HCT116 (cell line): ENCODE measurements at regions not wholly inside any gene's neighbourhood (a gene's known extent, or its start where the extent isn't known, plus 50 kb on each side); places are given as distances from the start of the nearest gene placed in this dataset.

ENCODE experiments used
- ATAC-seq: fragments of 200-7000 bp; cut with Tn5 transposase; 2 replicates; pipeline ENCODE4 v1.9.1; 2020; ENCODE audit warnings: mild to moderate bottlenecking, moderate library complexity
- BruUV-seq: library from RNA; stranded (reverse); fragments of 400-500 nt; replicated peaks from 2 replicates; lab custom pipeline; 2021; lab: Mats Ljungman, UMichigan
- CTCF ChIA-PET: fragments of 300-600 bp; sonication (Branson Sonifier 250); formaldehyde crosslinking; loops from one replicate; lab custom pipeline; 2021; ENCODE audit warnings: antibody characterized with exemption; lab: Charles Lee
- POLR2A ChIA-PET: fragments of 300-600, 350-600 bp; sonication (Branson Sonifier 250); formaldehyde crosslinking; loops from one replicate; lab custom pipeline; 2021; ENCODE audit warnings: antibody characterized with exemption; lab: Charles Lee
- RAD21 ChIA-PET, 2 experiments: fragments of 300-600 bp; sonication (Branson Sonifier 250); formaldehyde crosslinking; loops; one replicate each; lab custom pipeline; 2023; ENCODE audit warnings: low total read pairs in 2 of 2; ENCODE audit not compliant: uncharacterized antibody in 2 of 2, unreplicated experiment in 2 of 2, low non-redundant PET in 1 of 2; lab: Charles Lee
- DNase-seq: peaks from one replicate; pipeline ENCODE4 v3.0.0-alpha.2; 2010; ENCODE audit warnings: low read depth, low spot score
- H2AFZ ChIP-seq: fragments of 200-600 bp; shearing (Covaris generic), sonication (generic); 2 replicates; pipeline ENCODE4 v1.6.1; 2017; ENCODE audit warnings: low read depth, mixed run types, mixed read lengths, antibody characterized with exemption, low read length; ENCODE audit not compliant: poor library complexity, severe bottlenecking
- H3K27ac ChIP-seq: 2 replicates; pipeline ENCODE4 v1.5.1; 2012; ENCODE audit warnings: low read depth, low read length
- H3K27me3 ChIP-seq: fragments of 200-600 bp; sonication (generic); 2 replicates; pipeline ENCODE4 v1.6.1; 2016; ENCODE audit warnings: mixed run types, low read length, mixed read lengths; ENCODE audit not compliant: insufficient read depth
- H3K36me3 ChIP-seq, 2 experiments: fragments of 200-500 bp in 1 of 2; fragments of 200-600 bp in 1 of 2; sonication (Bioruptor generic) in 1 of 2; sonication (generic) in 1 of 2; 2 replicates each; pipeline versions ENCODE4 v1.5.1 to v1.6.1; 2014 to 2016; ENCODE audit warnings: low read length in 2 of 2, inconsistent platforms in 1 of 2, mixed read lengths in 1 of 2, mixed run types in 1 of 2; ENCODE audit not compliant: insufficient read depth in 2 of 2, control insufficient read depth in 1 of 2
- H3K4me1 ChIP-seq, 2 experiments: fragments of 200-600 bp in 1 of 2; sonication (generic) in 1 of 2; 2 replicates each; pipeline versions ENCODE4 v1.5.1 to v1.6.1; 2012 to 2017; ENCODE audit warnings: low read length in 2 of 2, inconsistent platforms in 1 of 2, mild to moderate bottlenecking in 1 of 2, mixed read lengths in 1 of 2, mixed run types in 1 of 2, moderate library complexity in 1 of 2; ENCODE audit not compliant: insufficient read depth in 2 of 2, control insufficient read depth in 1 of 2
- H3K4me2 ChIP-seq: fragments of 200-600 bp; sonication (generic); 2 replicates; pipeline ENCODE4 v1.6.1; 2017; ENCODE audit warnings: mixed run types, low read length, mixed read lengths
- H3K4me3 ChIP-seq, 2 experiments: fragments of 200-600 bp in 1 of 2; sonication (generic) in 1 of 2; replicated peaks in 1 of 2; 2 replicates each; pipeline ENCODE4 v1.5.1; 2011 to 2016; ENCODE audit warnings: low read length in 2 of 2, control low read depth in 1 of 2, low read depth in 1 of 2, mild to moderate bottlenecking in 1 of 2, mixed read lengths in 1 of 2, mixed run types in 1 of 2
- H3K79me2 ChIP-seq: fragments of 200-600 bp; sonication (generic); 2 replicates; pipeline ENCODE4 v1.6.1; 2017; ENCODE audit warnings: mild to moderate bottlenecking, mixed run types, low read length, moderate library complexity, mixed read lengths; ENCODE audit not compliant: insufficient read depth
- H3K9ac ChIP-seq: fragments of 200-600 bp; sonication (generic); 2 replicates; pipeline ENCODE4 v1.6.1; 2016; ENCODE audit warnings: low read length, mixed read lengths
- H3K9me2 ChIP-seq: fragments of 200-600 bp; sonication (generic), shearing (Covaris generic); 2 replicates; pipeline ENCODE4 v1.6.1; 2017; ENCODE audit warnings: mixed run types, mild to moderate bottlenecking, moderate library complexity; ENCODE audit not compliant: insufficient read depth
- H3K9me3 ChIP-seq, 2 experiments: fragments of 200-500 bp in 1 of 2; fragments of 200-600 bp in 1 of 2; sonication (Bioruptor generic) in 1 of 2; sonication (generic) in 1 of 2; 2 replicates each; pipeline ENCODE4 v1.6.1; 2014 to 2017; ENCODE audit warnings: low read length in 2 of 2, mixed read lengths in 2 of 2, inconsistent platforms in 1 of 2, low read depth in 1 of 2, mild to moderate bottlenecking in 1 of 2, mixed run types in 1 of 2, moderate library complexity in 1 of 2; ENCODE audit not compliant: control insufficient read depth in 1 of 2, insufficient read depth in 1 of 2
- H4K20me1 ChIP-seq: fragments of 200-600 bp; sonication (generic), shearing (Covaris generic); 2 replicates; pipeline ENCODE4 v1.6.1; 2017; ENCODE audit warnings: mixed run types, mild to moderate bottlenecking, moderate library complexity; ENCODE audit not compliant: insufficient read depth
- EGR1 ChIP-seq: IDR thresholded peaks from 2 replicates; pipeline ENCODE4 v1.6.1; 2012; ENCODE audit warnings: low read depth
- EZH2 ChIP-seq: fragments of 200-600 bp; sonication (generic); IDR thresholded peaks from 2 replicates; pipeline ENCODE4 v1.6.1; 2017; ENCODE audit warnings: antibody characterized with exemption, mixed run types
- FOSL1 ChIP-seq: IDR thresholded peaks from 2 replicates; pipeline ENCODE4 v1.6.1; 2012; ENCODE audit warnings: low read depth
- POLR2A ChIP-seq: IDR thresholded peaks from 2 replicates; pipeline ENCODE4 v1.7.0; 2011; ENCODE audit warnings: borderline replicate concordance; ENCODE audit not compliant: insufficient read depth, insufficient read length; ENCODE audit errors: extremely low read depth
- POLR2AphosphoS5 ChIP-seq: IDR thresholded peaks from 2 replicates; pipeline ENCODE4 v1.6.1; 2011; ENCODE audit warnings: mild to moderate bottlenecking, low read depth, low read length, moderate library complexity
- RAD21 ChIP-seq: IDR thresholded peaks from 2 replicates; pipeline ENCODE4 v1.6.1; 2012; ENCODE audit warnings: low read depth, mild to moderate bottlenecking
- SIN3A ChIP-seq: IDR thresholded peaks from 2 replicates; pipeline ENCODE4 v1.6.1; 2012; ENCODE audit warnings: low read depth
- SP1 ChIP-seq: IDR thresholded peaks from 2 replicates; pipeline ENCODE4 v1.6.1; 2012; ENCODE audit warnings: low read depth
- SRF ChIP-seq: IDR thresholded peaks from 2 replicates; pipeline ENCODE4 v1.6.1; 2012; ENCODE audit warnings: low read depth
- TCF7L2 ChIP-seq: IDR thresholded peaks from 2 replicates; pipeline ENCODE4 v1.7.0; 2011; ENCODE audit warnings: borderline replicate concordance, inconsistent platforms; ENCODE audit not compliant: insufficient read depth, insufficient read length; ENCODE audit errors: extremely low read depth
- YY1 ChIP-seq: IDR thresholded peaks from 2 replicates; pipeline ENCODE4 v1.6.1; 2011; ENCODE audit warnings: low read length, low read depth, moderate library complexity, mild to moderate bottlenecking; ENCODE audit not compliant: insufficient replicate concordance; ENCODE audit errors: extremely low read depth
- ZNF274 ChIP-seq: fragments of 200-500 bp; sonication (Bioruptor generic); IDR thresholded peaks from 2 replicates; pipeline ENCODE4 v1.6.1; 2014; ENCODE audit warnings: mild to moderate bottlenecking, low read depth, low read length, inconsistent platforms
- intact Hi-C: fragments of 100-400 bp; cut with micrococcal nuclease; formaldehyde crosslinking; loops from 2 replicates; pipeline ENCODE4 v1.10.0; 2022
- TF ChIP-seq, protein P1 (sequence below): IDR thresholded peaks from 2 replicates; pipeline ENCODE4 v1.6.1; 2012
- TF ChIP-seq, protein P2 (sequence below): IDR thresholded peaks from 2 replicates; pipeline ENCODE4 v1.6.1; 2012; ENCODE audit warnings: low read depth

DNA sequence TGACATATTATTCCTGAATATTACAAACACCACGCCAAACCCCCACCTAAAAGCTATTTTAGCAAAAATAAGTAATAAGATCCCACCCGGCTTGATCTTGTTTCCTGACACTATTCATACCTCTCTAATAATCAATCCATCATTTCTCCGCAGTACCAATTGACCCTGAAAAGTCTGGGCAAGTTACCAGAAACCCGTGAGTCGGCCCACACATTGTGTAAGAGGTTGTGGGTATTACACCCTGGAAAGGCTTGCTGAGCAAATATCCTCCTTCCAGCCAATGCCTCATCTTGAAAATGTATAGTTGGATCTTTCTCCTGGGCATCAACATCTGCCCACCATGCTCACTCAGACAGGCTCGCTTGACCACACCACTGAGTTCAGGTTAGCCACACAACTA is 451.0 kb downstream of the TTLL7 start:
- DNase-seq (no peak), ATAC-seq (no peak)
- Histone ChIP-seq H3K4me1 (no peaks in the 10 kb centered on the region), H4K20me1 (no peaks in the 10 kb centered on the region), H3K27ac (no peak overlapping the region), H3K27me3 (no peaks in the 10 kb centered on the region), H3K4me2 (no peak overlapping the region), H3K79me2 (no peaks in the 10 kb centered on the region), H3K4me3 (no peak overlapping the region), H3K9me2 (no peaks in the 10 kb centered on the region), H3K9me3 (no peaks in the 10 kb centered on the region), H3K36me3 (no peaks in the 10 kb centered on the region), H3K9ac (no peak overlapping the region), H2AFZ (no peak overlapping the region)
- RAD21 ChIA-PET = no interaction called here
- CTCF ChIA-PET = no interaction called here
- TF ChIP-seq FOSL1 (no peak), RAD21 (no peak), EGR1 (no peak), SIN3A (no peak)
- TF ChIP-seq, protein P1, sequence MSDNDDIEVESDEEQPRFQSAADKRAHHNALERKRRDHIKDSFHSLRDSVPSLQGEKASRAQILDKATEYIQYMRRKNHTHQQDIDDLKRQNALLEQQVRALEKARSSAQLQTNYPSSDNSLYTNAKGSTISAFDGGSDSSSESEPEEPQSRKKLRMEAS = no peak
- TF ChIP-seq, protein P2, sequence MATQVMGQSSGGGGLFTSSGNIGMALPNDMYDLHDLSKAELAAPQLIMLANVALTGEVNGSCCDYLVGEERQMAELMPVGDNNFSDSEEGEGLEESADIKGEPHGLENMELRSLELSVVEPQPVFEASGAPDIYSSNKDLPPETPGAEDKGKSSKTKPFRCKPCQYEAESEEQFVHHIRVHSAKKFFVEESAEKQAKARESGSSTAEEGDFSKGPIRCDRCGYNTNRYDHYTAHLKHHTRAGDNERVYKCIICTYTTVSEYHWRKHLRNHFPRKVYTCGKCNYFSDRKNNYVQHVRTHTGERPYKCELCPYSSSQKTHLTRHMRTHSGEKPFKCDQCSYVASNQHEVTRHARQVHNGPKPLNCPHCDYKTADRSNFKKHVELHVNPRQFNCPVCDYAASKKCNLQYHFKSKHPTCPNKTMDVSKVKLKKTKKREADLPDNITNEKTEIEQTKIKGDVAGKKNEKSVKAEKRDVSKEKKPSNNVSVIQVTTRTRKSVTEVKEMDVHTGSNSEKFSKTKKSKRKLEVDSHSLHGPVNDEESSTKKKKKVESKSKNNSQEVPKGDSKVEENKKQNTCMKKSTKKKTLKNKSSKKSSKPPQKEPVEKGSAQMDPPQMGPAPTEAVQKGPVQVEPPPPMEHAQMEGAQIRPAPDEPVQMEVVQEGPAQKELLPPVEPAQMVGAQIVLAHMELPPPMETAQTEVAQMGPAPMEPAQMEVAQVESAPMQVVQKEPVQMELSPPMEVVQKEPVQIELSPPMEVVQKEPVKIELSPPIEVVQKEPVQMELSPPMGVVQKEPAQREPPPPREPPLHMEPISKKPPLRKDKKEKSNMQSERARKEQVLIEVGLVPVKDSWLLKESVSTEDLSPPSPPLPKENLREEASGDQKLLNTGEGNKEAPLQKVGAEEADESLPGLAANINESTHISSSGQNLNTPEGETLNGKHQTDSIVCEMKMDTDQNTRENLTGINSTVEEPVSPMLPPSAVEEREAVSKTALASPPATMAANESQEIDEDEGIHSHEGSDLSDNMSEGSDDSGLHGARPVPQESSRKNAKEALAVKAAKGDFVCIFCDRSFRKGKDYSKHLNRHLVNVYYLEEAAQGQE = no peak
- intact Hi-C loops = no loop called here
- BruUV-seq = no TSS peak
- POLR2A ChIA-PET = no interaction called here

DNA sequence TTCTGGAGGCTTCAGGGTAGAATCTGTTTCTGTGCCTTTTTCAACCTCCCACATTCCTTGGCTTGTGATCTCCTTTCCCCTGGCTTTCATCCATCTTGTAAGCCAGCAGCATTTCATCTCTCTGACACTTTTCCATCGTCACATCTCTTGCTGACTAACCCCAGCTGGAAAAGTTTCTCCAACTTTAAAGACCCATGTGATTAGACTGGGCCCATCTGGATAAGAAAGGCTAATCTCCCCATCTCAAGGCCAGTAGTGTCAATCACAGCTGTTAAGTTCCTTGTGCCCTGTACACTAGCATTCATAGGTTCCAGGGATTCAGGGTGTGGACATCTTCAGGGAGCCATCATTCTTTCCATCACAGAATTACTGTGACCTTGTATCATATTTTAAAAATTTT is 452.1 kb downstream of the TTLL7 start:
- DNase-seq (no peak), ATAC-seq (no peak)
- ChIA-PET RAD21 (no interaction called here), CTCF (no interaction called here), POLR2A (no interaction called here)
- Histone ChIP-seq H4K20me1 (no peaks in the 10 kb centered on the region), H3K79me2 (no peaks in the 10 kb centered on the region), H2AFZ (no peak overlapping the region), H3K9me2 (no peaks in the 10 kb centered on the region), H3K9me3 (no peaks in the 10 kb centered on the region), H3K36me3 (no peaks in the 10 kb centered on the region), H3K9ac (no peak overlapping the region), H3K27ac (no peak overlapping the region), H3K4me3 (no peak overlapping the region), H3K4me2 (no peak overlapping the region), H3K4me1 (no peaks in the 10 kb centered on the region), H3K27me3 (no peaks in the 10 kb centered on the region)
- BruUV-seq = no TSS peak
- intact Hi-C loops = no loop called here
- no peak for TF ChIP-seq ZNF274
- TF ChIP-seq POLR2AphosphoS5 = no peak
- no peak for TF ChIP-seq SRF
- no peak for TF ChIP-seq FOSL1
- TF ChIP-seq, protein P2 = no peak
- TF ChIP-seq TCF7L2 = no peak
- no peak for TF ChIP-seq SIN3A
- TF ChIP-seq YY1 = no peak
- TF ChIP-seq EZH2 = no peak
- no peak for TF ChIP-seq POLR2A
- TF ChIP-seq SP1 = no peak
